GM18517 (cell line): ENCODE measurements at regions not wholly inside any gene's neighbourhood (a gene's known extent, or its start where the extent isn't known, plus 50 kb on each side); places are given as distances from the start of the nearest gene placed in this dataset.
"Not testable (repeated sequence)": the region's sequence is repeated elsewhere in the genome, so short reads cannot be mapped to it uniquely, and the experiment has no call there.

Experiments
- ATAC-seq: cut with Tn5 transposase; IDR thresholded peaks from one replicate; pipeline ENCODE4 v1.9.1; 2021; ENCODE audit warnings: mild to moderate bottlenecking, moderate library complexity; ENCODE audit not compliant: unreplicated experiment

DNA sequence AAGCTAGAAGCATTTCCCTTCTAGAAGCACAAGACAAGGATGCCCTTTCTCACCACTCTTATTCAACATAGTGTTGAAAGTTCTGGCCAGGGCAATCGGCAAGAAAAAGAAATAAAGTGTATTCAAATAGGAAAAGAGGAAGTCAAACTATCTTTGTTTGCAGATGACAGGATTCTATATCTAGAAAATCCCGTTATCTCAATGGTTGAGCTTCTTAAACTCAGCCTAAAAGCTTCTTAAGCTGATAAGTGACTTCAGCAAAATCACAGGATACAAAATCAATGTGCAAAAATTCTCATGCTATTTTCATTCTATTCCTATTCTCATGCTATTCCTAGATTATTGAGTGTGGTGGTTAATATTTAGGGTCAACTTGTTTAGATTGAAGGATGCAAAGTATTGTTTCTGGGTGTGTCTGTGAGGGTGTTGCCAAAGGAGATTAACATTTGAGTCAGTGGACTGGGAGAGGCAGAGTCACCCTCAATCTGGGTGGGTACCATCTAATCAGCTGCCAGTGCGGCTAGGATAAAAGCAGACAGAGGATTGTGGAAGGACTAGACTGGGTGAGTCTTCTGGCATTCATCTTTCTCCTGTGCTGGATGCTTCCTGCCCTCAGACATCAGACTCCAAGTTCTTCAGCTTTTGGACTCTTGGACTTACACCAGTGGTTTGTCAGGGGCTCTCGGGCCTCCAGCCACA is 111.9 kb downstream of the LSMEM1 start:
- ATAC-seq = not testable (repeated sequence)

DNA sequence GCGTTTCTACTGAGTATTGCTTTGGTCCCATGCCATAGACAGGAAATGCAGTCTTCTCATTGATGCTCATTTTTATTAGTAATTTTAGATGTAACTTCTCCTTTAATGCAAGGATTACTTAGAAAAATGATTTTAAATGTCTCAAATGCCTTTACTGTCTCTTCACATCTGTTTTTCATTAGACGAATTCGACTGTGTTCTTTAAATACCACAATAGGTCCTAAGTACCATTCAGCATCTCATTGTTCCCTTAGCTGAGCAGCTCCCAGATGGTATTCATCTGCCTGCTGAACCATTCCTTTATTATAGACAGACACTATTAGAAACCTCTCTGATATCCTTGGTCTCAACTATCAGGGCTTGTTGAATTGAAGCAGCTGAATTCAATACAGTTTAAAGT is 113.6 kb downstream of the LSMEM1 start:
- no peak for ATAC-seq

DNA sequence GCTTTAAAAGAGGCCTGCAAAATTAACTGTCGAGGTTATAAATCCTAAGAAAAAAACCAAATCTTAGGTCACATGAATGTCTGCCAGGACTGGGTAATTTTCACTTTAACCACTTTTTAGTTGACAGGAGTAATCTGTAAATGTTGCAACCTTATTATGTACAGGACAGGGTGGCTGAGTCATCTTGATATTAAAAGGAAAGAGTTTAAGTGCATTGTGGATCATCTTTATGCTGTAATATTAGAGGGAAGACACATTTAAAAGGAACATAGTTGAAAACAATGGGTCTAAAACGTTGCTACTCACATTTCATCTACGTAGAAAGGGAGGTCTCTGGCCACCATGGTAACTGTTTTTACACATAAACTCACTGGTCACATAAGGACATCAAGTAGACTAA is 115.5 kb downstream of the LSMEM1 start:
- ATAC-seq = no peak

DNA sequence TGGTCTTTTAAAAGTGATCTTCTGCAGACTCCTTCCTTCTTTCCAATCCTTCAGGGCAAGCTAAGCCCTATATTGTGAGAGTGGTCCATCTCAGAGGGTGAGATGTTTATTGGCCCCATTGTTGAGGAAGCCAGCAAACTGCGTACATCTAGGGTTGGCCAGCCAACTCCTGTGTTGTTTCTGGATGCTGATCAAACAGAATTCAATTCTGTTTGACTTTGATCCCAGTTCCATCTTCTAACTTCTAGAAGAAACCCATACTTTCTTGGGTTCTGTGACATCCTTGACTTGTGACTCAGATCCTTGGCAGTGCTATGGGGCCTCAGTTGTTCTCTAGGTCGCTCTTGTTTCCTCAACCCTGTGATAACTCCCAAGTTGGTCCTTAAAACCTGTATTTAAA is 116.2 kb downstream of the LSMEM1 start:
- ATAC-seq = no peak

DNA sequence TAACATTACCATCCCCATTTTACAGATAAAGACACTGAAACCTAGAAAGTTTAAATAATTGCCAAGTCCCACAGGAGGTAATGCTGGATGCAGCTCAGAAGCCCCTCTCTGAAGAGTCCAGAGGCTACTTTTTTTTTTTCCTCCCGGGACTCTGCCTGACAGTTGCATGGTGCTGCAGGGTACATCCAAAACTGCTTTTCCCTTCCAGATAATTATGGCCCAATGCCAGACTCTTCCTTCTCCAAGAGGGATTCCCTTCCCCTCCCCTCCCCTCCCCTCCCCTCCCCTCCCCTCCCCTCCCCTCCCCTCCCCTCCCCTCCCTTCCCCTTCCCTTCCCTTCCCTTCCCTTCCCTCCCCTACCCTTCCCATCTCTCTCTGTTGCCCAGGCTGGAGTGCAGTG is 122.9 kb downstream of the LSMEM1 start:
- ATAC-seq = no peak

DNA sequence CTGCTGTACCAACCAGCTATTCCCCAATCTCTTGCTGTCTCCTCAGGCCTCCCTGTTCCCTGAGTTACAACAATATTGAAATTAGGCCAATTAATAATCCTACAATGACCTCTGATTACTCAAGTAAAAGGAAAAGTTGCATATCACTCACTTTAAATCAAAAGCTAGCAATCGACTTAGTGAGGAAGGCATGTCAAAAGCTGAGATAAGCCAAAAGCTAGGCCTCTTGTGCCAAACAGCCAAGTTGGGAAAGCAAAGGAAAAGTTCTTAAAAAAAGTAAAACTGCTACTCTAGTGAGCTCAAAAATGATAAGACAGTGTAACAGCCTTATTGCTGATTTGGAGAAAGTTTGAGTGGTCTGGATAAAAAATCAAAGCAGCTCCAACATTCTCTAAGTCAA is 129.8 kb downstream of the LSMEM1 start:
- no peak for ATAC-seq

DNA sequence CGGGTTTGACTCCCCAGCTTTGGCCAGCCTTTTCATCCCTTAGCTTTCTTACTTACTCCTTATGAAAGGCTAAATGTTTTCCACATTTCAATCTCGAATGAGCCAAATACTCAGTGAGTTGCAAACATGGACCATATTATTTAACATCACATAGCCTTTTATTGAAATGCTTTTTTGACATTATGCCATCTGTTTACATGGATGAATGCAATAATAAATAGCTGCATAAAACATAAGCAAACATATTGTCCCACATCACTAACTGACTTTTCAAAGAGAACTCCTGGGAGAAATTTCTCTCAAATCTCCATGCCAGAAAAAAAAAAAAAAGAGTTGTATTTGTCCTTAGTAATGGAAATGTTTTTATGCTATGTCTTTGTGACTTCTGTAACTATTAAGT is 134.9 kb downstream of the LSMEM1 start:
- no peak for ATAC-seq

DNA sequence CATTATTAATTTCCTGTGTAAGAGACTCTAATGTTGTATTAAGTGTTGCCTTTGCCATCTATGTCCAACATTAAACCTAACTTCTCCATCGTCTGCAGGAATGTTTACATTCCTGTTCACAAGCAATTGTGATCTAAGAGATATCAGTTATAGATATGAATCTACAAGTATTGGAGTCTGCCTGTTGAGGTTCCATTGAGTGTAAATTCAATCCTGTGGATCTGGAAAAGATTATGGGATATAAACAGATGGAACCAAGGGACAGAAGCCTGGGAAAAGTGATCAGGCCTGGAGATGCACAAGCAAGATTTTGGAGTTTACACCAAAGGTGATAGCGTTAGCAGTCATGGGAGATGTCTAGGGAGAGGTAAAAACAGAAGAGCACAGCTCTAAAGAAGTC is 135.5 kb downstream of the LSMEM1 start:
- ATAC-seq = no peak

DNA sequence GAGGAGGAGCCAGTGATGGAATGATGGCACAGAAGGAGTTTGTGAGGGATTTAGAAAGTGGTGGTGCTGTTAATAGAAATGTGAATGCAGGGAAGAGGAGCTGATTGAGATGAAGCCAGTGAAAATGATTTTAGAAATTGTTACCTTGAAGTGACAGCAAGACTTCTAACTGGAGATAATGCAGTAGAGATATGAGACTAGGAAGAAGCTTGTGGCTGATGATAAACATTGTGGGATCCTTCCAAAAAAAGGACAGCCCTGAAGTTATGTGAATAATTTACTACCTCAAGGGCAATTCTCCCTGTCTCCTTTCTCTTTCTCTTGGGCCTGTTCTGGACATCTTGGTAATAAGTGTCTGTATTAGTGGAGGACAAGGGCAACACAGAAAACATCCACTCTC is 138.6 kb downstream of the LSMEM1 start:
- no peak for ATAC-seq

DNA sequence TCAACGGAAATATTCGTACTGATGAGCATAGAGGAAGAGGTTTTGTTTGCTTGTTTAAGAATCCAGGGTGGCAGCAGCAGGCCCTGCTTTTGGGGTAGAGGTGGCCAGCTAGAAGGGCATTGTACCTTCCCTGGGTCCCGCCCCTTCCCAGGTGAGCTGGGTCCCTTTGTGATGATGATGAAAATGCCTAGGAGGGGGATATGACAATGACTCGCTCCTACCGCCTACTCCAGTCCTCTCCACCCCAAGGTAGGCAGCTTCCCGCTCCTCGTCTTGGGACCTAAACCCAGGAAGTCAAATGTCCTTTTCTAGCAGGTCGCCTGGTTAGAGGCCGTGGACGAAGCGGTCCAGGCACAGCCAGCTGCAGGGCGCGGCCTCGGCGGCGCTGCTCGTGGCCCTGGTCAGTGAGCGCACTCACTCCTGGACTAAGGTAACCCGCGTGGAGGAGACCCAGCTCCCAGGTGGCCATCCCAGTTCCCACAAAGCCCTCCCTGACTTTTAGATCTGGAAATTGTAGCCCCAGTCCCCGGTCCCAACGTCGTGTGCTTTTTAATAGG is 141.4 kb downstream of the LSMEM1 start:
- no peak for ATAC-seq

DNA sequence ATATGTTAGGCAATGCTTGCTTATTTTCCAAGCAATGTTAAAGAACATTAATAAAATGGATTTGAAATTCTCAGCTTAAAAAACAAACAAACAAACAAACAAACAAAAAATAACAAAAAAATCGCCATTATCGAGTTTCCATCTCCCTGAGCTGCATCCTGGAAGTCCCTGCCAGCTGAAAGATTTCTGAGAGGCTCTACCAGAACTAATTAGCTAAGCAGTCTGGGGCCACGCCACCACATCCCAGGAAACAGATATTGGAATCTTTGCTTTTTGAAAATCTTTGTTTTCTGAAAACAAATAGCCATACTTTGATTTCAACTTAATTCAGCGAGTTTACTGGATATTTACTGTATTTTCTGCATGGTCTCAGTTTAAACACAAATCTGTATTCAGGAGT is 143.6 kb downstream of the LSMEM1 start:
- no peak for ATAC-seq

DNA sequence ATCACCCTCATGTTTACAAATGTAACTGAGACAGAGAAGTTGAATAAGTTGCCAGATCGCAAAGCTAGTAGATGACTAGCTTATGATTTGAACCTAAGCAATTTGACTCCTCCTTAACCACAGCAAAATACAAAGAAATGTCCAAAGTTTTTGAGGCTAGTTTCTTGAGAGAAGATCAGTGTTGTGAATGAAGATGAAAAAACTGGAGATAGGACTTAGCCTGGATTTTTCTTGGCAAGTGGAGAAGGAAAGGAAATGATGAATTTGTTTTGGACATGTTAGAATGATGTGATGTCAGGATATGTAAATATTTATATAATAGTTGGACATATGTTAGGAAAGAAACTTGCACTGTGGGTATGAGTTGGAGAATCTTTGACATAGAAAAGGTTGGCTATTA is 149.8 kb downstream of the LSMEM1 start:
- ATAC-seq = no peak

DNA sequence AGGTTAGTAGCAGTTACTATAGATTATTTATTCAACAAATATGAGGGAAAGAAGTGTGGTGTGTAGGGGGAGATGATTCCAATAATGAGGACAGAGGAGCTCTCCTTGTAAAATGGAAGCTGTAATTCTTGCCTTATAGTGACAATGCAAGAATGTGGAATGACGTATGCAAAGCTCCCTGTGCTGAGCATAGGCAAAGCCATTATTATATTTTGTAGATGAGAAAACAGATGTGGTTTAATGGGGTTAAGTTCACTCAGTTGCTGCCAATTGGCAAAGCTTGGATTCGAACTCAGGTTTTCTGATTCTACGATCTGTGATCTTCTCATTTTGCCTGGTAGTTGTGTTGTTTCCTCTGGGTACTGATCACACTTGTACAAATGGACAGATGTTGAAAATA is 153.3 kb downstream of the LSMEM1 start:
- no peak for ATAC-seq

DNA sequence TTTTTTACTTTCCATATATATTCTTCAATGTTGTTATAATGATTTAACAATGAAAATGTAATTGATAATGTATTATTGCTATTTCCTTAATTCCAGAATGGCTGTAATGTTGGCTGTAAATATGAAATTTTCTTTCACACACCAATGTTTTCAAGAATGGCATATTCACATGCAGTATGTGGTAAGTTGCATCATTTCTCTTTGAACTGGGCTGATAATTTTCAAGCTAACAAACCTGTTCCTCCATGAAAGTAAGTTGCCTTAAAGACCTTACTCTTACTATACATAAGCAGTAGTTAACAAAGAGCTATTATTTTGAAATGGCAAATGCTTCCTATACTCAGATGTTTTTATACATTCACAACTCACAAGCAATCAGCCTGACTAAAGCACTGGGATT is 154.5 kb downstream of the TMEM168 start:
- ATAC-seq = no peak

DNA sequence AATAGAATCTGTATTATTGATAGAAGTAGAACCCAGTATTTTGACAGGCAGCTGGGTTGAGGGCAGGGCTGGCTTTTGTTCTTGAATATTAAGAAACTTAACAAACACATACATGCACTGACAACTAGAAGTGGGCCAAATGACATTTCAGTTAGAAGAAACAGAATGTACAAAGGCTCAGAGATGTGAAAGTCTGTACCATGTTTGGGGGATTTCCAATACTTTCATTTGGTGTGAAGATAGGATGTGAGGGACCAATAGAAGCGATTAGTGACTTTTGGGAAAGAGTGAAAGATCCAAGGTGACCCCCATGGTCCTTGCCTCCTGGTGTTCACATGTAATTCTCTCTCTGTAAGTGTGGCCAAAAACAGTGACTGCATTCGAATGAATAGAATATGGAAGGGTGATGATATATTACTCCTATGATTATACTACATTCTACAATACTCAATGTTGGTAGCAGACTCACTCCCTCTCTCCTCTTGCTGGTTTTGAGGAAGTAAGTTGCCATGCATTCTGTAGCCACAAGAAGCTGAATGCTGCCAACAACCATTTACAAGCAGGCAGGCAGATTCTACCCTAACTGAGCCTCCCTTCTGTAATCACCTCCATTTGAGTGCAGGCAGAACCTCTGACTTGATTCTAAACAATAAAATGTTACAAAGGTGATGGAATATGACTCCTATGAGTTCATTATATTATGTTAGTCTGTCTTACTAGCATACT is 151.4 kb downstream of the TMEM168 start:
- no peak for ATAC-seq

DNA sequence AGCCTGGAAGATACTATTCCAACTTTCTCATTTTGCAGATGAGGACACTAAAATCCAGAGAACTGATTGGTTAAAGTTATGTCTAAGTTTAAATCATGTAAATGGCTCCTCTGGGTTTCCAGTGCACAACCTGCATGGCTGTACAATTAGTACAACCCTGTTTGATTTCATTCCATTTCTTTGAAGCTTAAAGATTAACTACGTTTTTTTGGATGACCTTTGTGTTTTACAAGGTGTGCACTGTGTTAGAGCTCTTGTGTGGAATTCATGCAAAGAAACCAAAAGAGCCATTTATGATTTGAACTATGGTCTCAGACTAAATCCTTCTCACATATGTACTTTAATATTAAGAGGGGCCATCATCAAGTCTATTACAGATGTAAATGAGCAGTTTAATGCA is 149.5 kb downstream of the TMEM168 start:
- ATAC-seq = no peak

DNA sequence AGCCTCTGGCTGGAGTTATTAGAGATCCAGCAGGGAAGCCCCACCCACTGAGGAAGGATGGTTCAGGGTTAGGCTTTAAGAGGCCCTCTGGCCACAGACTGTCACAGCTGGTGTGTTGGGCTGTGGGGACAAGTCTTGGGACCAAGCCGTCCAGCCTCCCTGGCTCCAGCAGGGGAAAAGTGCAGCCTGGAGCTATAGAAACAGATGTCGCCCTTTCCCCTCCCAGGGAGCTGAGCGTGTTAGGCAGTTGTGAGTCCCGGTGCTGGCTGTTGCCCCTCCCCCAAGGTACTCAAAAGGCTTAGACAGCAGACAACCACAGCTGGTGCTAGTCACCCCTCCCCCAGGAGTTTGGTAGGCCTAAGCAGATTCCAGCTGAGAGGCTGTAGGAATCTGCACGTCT is 143.4 kb downstream of the TMEM168 start:
- ATAC-seq = no peak

DNA sequence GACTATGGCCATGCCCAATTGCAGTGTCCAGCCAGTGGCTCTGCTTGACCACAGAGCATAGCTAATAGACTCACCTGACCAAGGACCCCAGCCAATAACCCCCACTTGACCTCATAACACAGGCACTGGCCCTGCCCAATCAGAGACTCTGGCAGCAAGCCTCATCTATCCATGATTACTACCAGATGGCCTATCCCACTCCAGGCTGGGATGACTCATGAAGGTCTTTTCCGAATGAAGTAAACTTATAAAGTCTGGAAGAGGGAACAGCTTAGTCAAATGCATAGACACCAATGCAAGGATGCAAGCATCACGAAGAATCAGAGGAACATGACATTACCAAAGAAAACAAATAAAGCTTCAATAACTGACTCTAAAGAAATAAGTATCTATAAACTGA is 141.4 kb downstream of the TMEM168 start:
- no peak for ATAC-seq

DNA sequence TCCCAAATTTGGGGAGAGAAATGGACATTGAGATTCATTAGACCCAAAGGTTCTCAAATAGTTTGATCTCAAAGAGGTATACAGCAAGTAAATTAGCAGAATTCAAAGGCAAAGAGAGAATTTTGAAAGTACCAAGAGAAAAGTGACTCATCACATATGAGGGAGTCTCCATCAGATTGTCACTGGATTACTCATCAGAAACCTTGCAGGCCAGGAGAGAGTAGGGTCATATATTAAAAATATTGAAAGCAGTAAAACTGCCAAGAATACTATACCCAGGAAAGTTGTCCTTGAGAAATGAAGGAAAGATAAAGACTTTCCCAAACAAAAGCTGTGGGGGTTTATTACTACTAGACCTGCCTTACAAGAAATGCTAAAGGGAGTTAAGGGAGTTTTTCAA is 140.6 kb downstream of the TMEM168 start:
- no peak for ATAC-seq

DNA sequence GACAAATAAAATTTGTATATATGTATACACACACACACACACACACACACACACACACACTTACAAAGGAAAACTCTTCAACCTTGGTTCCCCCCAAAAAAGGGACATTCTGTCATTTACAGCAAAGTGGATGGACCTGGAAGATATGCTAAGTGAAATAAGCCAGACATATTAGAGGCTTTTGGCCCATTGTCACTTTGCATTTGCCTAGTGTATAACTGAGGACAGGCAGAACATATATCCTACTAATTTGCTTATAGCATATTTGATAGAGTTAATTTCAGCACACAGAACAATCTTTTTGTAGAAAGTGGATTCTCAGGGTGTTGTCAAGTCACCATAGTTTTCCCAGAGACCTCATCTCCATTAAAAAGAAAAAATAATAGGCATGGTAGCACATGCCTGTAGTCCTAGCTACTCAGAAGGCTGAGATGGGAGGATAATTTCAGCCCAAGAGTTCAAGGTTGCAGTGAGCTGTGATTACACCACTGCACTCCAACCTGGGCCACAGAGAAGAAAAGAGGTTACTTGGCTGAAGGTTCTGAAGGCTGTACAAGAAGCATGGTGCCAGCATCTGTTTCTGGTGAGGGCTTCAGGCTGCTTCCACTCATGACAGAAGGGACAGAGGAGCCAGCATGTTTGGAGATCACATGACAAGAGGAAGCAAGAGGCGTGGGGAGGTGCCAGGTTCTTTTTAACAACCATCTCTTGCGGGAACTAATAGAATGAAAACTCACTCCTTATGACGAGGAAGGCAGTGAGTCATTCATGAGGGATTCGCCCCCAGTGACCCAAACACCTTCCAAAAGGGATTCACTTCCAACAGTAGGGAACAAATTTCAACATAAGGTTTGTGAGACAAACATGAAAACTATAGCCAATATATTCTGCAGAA is 135.6 kb downstream of the TMEM168 start:
- no peak for ATAC-seq

DNA sequence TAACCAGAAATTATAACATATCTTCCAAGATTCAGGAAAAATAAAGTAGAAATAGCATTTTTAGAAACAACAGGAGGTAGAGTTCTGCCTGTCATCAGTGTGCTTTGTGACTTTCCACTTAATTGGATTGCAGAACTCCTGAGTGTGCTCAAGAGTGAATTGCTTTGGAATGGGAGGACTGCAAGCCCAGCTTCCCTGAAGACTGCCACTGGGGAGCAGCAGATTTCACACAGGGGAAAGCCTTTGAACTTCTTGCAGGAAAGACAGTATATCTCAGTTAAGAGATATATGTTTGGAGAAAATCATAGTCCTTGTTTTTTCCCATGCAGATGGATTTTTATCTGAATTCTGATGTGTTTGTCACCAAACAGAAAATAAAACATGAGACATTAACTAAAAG is 124.5 kb downstream of the TMEM168 start:
- no peak for ATAC-seq

DNA sequence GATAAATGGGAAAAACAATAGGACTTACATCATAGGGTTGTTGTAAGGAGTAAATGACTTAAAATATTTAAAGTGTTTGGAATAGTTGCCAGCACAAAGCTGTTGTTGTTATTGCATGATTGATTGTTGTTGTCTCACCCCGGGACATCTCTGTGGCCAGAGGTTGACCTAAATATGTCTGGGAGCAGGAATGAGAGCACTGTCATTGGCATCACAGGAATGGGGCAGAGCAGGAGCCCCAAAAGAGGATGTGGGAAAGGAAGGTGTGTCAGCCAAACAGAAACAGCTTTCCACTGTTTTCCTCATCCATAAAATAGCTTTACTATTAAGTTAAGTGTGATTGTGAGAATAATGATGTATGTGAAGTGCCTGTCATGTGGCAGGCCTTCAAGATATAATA is 121.6 kb downstream of the TMEM168 start:
- ATAC-seq = no peak
